Endometrial microvascular endothelial cells (primary cell): ENCODE measurements at regions not wholly inside any gene's neighbourhood (a gene's known extent, or its start where the extent isn't known, plus 50 kb on each side); places are given as distances from the start of the nearest gene placed in this dataset.
"Not testable (repeated sequence)": the region's sequence is repeated elsewhere in the genome, so short reads cannot be mapped to it uniquely, and the experiment has no call there.

ENCODE experiments used
- in situ Hi-C: cut with HindIII; loops from 2 replicates; pipeline ENCODE4 v1.10.0; 2017; ENCODE audit warnings: low sequenced_read_pairs, low pct_unique_long_range_greater_than_20kb; ENCODE audit errors: inconsistent ontology term

DNA sequence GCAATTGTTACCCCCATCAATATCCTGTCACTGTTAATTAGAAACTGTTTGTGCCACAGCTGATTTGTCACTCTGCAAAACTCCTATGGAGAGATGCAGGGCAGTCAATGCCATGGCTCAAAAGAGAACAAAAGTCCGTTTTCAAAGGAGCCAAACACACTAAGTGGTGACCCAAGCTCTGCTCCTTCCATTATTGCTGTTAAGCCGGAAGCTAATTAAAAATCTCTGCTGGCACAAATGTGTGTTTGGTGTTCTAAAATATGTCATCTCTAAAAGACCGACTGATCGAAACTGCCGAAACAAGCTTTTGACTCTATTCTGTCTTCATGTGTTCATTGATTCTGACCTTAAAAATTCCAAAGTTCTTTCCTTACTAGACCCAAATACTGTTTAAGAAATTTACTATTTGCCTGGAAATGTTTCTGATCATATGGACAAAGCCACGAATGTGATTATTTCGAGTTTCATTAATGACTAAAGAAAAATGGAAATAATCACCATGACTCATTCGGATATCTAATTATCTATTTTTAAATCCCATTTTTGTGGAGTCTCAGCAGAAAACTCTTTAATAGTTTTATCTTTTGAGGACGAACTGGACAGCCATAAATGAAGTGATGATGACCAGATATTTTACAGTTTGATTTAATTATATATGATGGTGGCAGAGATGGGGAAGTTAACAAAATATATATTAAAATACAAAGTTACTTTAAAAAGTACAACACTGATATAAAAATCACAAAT lies 287.6 kb downstream of the SOCS6 start:
- in situ Hi-C loops: no loop called here

DNA sequence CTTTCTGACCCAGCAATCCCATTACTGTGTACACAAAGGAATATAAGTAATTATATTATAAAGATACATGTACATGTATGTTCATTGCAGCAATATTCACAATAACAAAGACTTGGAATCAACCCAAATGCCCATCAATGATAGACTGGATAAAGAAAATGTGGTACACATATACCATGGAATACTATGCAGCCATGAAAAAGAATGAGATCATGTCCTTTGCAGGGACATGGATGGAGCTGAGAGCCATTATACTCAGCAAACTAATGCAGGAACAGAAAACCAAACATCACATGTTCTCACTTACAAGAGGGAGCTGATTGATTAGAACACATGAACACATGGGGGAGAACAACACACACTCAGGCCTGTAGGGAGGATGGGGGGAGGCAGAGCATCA lies 286.1 kb downstream of the SOCS6 start:
- in situ Hi-C loops: not testable (repeated sequence)

DNA sequence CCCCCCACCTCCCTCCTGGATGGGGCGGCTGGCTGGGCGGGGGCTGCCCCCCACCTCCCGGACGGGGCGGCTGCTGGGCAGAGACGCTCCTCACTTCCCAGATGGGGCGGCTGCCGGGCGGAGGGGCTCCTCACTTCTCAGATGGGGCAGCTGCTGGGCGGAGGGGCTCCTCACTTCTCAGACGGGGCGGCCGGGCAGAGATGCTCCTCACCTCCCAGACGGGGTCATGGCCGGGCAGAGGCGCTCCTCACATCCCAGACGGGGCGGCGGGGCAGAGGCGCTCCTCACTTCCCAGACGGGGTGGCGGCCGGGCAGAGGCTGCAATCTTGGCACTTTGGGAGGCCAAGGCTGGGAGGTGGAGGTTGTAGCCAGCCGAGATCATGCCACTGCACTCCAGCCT lies 280.8 kb downstream of the SOCS6 start:
- in situ Hi-C loops: not testable (repeated sequence)

GRCh38 chr18:70559446-70559845 lies 270.6 kb downstream of the SOCS6 start:
- in situ Hi-C loops: no loop called here

DNA sequence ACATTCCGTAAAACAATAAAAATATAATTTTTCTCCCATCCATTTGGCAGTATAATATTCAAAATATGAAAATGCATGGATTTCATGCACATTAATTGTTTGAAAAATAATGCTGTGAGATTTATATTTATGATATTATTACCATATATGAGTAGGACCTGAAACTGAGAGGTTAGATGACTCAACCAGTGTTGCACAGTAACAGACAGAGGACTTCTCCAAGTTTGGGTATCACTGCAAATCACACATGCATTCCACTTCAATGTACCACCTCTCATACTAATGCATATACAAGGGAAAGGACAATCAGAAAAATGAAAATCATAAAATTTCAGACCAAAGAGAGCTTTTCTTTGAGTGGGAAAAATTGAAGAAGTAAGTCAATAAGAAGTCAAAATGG lies 269.5 kb downstream of the SOCS6 start:
- in situ Hi-C loops: no loop called here

GRCh38 chr18:70554854-70555445 lies 266.1 kb downstream of the SOCS6 start:
- in situ Hi-C loops: no loop called here

DNA sequence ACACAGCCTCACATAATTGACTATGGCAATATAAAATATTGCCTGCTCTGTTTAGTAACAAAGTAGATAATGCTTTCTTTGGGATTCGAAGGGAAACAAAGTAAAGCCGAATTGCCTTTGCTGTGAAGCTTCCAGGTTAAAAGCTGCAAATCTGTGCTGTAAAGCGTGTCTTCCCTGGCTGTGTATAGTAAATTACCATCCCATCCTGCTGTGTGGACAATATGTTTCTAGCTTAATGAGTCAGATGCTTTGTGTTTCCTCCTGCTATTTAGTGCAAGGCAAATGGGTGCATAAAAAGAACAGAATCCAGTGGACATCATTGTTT lies 265.1 kb downstream of the SOCS6 start:
- in situ Hi-C loops: no loop called here

DNA sequence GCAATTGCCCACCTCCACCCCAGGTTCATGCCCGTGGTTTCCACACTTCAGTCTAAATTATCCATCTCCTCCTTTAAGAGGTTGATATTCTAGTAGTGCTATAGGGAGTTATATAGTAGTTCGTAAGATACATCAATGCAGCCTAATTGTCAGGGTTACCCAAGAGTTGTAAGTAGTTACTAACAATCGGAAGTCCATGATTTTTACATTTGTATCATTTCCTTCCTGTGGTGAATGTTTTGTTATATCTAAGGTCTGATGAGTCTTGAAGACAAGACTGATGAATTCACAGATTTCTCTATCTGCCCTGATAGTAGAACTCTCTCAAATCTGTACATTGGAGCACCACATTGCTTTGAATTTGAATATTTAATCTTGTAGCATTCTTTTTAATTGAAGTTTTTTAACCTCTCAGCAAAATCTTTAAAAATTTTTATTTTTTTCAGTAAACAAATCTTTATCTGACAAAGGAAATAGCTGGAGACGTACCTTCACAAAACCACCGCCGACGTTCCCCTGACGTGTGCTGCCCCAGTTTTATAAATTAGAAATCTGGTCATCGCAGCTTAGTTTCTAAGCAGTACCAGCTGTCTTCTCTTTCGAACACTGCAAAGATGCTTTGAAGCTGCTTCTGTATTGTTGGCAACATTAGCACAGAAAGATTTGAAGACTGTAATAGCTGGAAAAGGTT lies 264.5 kb downstream of the SOCS6 start:
- in situ Hi-C loops: no loop called here

- in situ Hi-C loops: no loop called here
These were observed 247.7 kb downstream of the SOCS6 start for GRCh38 chr18:70536370-70537062.

DNA sequence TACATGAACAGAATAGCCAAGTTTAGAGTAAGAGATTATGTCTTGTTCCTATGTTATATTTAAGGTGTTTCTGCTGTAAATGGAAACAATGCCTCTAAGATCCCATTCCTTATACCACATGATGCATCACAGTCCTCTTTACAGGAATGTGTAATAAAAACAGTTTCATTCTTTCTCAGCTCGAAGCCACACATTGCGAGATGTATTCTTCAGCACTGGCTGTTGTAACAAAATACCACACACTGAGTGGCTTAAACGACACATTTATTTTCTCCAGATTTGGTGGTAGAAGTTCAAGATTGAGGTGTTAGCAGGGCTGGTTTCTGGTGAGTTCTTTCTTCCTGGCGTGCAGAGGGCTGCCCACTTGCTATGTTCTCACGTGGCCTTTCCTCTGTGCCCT lies 246.2 kb downstream of the SOCS6 start:
- in situ Hi-C loops: no loop called here

DNA sequence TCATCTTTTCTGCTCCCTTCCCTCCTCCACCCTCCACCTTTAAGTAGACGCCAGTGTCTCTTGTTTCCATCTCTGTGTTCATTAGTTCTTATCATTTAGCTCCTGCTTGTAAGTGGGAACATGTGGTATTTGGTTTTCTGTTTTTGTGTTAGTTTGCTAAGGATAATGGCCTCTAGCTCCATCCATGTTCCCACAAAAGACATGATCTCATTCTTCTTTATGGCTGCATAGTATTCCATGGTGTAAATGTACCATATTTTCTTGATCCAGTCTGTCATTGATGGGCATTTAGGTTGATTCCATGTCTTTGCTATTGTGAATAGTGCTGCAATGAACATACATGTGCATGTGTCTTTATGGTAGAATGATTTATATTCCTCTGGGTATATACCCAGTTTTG lies 236.5 kb downstream of the SOCS6 start:
- in situ Hi-C loops: not testable (repeated sequence)

DNA sequence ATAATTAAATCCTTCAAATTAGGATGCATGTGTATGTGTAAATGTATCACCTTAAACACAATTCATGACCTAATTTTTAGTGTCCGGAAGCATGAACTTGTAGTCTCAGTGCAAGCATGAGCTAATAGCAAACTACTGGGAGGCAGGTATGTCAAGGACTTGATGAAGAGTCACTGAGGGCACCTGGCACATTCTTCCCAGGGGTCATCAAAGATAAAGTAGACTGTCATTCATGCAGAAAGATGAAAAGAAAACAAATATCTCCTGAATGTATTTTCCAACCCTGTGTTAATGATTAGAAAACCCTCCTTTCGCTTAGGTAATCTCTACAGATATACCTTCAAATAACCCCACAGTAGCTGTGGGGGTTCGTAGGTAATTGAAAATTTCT lies 234.9 kb downstream of the SOCS6 start:
- in situ Hi-C loops: no loop called here

DNA sequence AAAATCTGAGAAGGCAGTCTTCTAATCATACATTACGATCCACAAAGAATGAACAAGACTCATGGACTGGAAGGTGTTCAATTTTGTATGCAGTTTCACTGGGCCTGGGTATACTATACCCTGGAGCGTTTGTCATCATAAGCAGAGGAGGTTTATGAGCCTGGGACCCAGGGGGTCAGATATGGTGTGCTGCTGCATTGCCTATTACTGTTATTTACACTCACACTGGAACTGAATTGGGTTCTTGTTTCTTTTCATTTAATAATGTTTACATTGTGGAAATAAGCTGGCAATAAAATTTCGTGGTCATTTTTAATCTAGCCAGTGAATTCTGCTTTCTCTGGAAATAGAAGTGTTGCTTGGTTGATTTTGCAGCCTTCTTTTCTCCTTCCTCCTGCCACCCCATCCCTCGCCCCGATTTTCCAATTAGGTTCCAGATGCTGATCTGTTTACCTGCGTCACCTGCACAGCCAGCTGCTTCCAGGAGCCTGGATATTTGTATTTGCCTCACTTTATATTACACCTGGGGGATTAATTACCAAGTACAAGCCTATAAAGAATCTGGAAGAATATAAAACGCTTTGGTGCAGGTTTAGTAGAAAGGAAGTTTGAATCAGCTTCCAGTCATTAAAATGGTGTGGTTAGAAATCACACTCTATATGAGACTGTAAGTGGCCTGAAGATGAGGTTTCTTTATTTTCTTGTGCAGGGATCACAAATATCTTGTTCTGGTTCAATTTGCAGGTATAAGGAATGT lies 234.4 kb downstream of the SOCS6 start:
- in situ Hi-C loops: no loop called here

DNA sequence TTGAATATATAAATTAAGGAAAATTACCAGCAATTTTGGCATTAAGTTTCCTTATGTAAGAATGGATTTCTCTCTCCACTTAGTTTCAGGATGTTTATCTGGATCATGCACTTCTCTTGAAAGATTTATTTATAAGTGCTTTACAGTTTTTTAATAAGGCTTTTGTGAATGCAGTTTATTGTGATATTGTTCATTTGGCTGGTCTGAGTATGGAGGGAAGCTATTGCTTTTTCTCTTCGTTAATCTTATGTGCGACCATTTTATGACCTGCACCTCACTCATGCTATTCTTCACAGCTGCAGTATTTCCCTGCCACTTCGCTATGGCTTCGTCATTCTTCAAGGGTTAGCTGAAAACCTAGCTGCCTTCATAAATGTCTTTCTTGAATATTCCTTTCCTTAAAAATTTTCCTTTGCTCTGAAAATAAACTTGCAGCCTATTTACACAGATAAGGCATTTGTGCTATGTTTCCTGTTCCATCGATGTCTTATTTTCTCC lies 233.4 kb downstream of the SOCS6 start:
- in situ Hi-C loops: no loop called here

GRCh38 chr18:70520867-70521266 lies 232.0 kb downstream of the SOCS6 start:
- in situ Hi-C loops: no loop called here

DNA sequence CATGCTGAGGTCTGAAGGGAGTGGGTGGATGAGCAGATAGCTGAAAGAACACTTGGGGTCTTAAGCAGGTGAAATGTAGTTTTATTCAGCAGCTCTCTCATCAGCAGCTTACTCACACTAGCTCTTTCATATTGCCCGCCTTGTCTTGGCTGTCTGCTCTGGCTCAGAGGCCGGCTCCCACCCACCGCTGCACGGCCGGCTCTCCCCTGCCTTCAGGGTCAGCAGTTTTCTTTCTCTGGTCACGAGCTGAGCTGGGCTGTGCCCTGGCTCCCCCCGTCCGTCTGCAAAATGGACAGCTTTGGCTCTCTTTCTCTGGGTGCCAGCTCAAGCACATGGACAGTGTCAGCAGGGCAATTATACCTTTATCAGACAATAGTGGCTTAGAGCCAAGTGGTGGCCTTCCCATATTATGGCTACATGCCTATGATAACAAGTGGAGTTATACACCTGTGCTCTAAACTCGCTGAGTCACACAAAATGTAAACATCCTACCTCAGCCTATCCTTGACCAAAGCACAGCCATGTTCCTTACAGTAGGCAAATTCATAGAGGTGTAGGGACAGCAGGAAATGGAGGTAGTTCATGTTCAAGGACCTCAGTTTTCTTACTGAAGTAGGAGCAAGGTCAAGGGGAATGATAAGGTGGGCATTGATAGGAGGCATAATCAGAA lies 224.8 kb downstream of the SOCS6 start:
- in situ Hi-C loops: no loop called here

DNA sequence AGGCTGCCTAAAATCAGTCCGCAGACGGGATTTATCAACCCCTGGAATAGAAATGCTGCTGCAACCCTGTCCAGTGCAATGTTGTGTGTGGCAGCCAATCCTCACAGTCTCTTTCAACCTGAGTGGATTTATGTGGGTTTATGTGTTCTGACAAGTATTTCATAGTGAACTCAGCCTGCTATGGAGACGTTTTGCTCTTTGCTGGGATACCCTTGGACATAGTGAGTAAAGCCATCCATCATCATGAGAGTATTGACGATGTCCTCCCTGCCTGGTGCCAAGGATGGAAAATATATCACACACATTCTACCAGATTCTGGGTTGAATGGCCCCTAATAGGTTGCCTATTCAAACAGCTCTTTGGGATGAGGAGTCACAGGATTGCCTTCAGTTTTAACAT lies 219.1 kb downstream of the SOCS6 start:
- in situ Hi-C loops: no loop called here

- in situ Hi-C loops: no loop called here
These were observed 217.7 kb downstream of the SOCS6 start for GRCh38 chr18:70506511-70506910.

DNA sequence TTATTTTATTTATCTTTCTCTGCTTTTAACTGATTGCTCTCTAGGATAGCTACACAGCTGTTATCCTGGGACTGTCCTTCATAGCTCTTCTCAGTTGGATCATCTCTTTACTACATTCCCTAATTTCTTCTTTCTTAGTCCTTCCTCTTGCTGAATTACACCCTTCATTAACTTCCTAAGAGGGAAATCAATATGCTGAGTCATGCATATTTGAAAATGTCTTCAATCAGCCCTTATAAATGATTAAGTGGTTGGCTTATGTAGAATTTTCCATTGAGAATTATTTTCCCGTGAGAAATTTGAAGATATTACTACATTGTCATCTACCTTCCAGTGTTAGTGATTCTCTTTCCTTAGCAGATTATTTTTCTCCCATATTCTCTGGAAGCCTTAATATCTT lies 214.2 kb downstream of the SOCS6 start:
- in situ Hi-C loops: no loop called here
